ENCODE measurements at regions not wholly inside any gene's neighbourhood (a gene's known extent, or its start where the extent isn't known, plus 50 kb on each side); places are given as distances from the start of the nearest gene placed in this dataset.

DNA sequence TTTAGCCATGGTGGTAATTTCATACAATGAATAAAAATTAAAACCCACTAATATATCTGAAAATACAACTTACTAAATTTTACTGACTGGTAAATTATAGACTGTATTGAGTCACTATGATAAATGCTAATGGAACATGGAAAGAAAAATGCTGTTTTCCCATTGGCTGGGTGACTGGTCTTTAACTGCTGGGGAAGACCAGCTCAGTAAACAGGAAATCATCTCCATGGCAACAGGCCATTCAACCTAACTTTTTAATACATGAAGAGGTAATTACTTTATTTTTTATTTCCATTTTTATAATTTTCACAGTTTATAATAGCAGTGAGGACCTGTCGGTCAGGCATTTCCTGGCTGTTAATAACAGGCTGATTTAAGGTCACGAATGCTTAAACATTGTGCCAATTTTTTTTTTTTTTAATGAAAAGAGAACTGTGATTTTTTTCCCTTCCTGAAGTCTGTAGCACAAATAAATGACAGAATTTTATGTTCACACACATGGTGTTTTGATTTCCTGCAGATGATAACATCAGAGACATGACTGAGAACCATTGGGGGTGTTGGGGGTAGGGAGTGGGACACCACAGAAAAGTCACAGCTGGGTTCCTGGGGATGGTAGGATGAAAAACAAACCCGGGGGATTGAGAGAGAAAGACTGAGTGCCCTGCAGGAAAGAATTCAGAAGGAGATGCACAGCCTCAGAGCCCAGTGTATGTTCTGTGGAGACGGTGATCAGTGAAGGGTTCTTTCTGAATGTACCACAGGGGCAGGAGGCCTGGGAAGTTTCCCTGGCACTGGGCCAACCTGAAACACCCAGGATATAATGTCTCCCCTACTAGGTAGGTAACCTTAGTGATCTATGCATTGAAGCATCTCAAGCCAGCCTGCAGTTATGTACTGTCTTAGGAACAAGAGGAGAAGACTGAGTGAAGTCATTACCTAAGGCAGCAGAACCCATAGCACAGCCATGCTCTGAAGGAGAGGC, 297.1 kb downstream of the COG6 start (continued):
- TF ChIP-seq, protein P1, sequence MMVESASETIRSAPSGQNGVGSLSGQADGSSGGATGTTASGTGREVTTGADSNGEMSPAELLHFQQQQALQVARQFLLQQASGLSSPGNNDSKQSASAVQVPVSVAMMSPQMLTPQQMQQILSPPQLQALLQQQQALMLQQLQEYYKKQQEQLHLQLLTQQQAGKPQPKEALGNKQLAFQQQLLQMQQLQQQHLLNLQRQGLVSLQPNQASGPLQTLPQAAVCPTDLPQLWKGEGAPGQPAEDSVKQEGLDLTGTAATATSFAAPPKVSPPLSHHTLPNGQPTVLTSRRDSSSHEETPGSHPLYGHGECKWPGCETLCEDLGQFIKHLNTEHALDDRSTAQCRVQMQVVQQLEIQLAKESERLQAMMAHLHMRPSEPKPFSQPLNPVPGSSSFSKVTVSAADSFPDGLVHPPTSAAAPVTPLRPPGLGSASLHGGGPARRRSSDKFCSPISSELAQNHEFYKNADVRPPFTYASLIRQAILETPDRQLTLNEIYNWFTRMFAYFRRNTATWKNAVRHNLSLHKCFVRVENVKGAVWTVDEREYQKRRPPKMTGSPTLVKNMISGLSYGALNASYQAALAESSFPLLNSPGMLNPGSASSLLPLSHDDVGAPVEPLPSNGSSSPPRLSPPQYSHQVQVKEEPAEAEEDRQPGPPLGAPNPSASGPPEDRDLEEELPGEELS (CRISPR knock-in tag; IDR thresholded peaks at IDR 0.05), result no peak
- no peak for TF ChIP-seq ZNF121 (CRISPR knock-in tag; IDR thresholded peaks at IDR 0.05)

DNA sequence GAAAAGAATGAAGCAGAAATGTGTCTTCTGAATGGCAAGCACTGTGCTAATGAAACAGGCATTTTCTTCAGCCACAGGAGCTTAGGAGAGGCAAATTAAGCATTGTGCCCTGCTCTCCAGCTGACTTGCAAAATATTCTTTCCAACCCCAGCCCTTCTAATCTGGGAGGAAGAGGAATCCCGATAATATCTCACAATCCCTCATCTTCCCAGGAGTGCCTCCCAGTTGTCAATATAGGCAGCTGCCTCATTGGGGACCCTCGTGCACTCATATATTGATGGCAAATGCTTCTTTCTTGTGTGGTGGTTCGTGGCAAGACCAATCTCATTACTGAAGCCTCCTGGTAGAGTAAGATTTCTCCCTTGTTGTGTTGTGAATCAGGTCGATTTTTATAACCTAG, 299.0 kb downstream of the COG6 start:
- CTCF ChIA-PET, result interaction anchor here (5.7 kb wide), 1 partner anchor 12 kb away, joined by 55 read pairs; no protein-coding TSS in a partner anchor
- H3K4me1 Mint-ChIP-seq, result peaks cover 12% of the 10 kb centered on the region
- no peak overlapping the region for H3K4me3 Mint-ChIP-seq
- H3K27ac Mint-ChIP-seq, result no peak overlapping the region
- TF ChIP-seq MXD4 (CRISPR knock-in tag; IDR thresholded peaks at IDR 0.05; ENCODE audit: borderline replicate concordance) (no peak), GABPB1 (CRISPR knock-in tag; IDR thresholded peaks at IDR 0.05) (no peak), PRRX2 (CRISPR knock-in tag; IDR thresholded peaks at IDR 0.05) (no peak)
- TF ChIP-seq, protein P2, sequence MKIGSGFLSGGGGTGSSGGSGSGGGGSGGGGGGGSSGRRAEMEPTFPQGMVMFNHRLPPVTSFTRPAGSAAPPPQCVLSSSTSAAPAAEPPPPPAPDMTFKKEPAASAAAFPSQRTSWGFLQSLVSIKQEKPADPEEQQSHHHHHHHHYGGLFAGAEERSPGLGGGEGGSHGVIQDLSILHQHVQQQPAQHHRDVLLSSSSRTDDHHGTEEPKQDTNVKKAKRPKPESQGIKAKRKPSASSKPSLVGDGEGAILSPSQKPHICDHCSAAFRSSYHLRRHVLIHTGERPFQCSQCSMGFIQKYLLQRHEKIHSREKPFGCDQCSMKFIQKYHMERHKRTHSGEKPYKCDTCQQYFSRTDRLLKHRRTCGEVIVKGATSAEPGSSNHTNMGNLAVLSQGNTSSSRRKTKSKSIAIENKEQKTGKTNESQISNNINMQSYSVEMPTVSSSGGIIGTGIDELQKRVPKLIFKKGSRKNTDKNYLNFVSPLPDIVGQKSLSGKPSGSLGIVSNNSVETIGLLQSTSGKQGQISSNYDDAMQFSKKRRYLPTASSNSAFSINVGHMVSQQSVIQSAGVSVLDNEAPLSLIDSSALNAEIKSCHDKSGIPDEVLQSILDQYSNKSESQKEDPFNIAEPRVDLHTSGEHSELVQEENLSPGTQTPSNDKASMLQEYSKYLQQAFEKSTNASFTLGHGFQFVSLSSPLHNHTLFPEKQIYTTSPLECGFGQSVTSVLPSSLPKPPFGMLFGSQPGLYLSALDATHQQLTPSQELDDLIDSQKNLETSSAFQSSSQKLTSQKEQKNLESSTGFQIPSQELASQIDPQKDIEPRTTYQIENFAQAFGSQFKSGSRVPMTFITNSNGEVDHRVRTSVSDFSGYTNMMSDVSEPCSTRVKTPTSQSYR (CRISPR knock-in tag; IDR thresholded peaks at IDR 0.05), result no peak
- TF ChIP-seq, protein P3, sequence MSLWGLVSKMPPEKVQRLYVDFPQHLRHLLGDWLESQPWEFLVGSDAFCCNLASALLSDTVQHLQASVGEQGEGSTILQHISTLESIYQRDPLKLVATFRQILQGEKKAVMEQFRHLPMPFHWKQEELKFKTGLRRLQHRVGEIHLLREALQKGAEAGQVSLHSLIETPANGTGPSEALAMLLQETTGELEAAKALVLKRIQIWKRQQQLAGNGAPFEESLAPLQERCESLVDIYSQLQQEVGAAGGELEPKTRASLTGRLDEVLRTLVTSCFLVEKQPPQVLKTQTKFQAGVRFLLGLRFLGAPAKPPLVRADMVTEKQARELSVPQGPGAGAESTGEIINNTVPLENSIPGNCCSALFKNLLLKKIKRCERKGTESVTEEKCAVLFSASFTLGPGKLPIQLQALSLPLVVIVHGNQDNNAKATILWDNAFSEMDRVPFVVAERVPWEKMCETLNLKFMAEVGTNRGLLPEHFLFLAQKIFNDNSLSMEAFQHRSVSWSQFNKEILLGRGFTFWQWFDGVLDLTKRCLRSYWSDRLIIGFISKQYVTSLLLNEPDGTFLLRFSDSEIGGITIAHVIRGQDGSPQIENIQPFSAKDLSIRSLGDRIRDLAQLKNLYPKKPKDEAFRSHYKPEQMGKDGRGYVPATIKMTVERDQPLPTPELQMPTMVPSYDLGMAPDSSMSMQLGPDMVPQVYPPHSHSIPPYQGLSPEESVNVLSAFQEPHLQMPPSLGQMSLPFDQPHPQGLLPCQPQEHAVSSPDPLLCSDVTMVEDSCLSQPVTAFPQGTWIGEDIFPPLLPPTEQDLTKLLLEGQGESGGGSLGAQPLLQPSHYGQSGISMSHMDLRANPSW (CRISPR knock-in tag; conservative IDR thresholded peaks at IDR 0.05; ENCODE audit: low read depth), result no peak
- no peaks in the 10 kb centered on the region; the same call in 1 of the 2 replicates for H3K27me3 Mint-ChIP-seq (ENCODE audit: low read depth)
- DNase-seq (ENCODE audit: low spot score), result no peak
- no peaks in the 10 kb centered on the region for H3K9me3 Mint-ChIP-seq
- POLR2A ChIA-PET, result interaction anchor here (0.7 kb wide), 1 partner anchor 63 kb away, joined by 4 read pairs; no protein-coding TSS in a partner anchor
- no peaks in the 10 kb centered on the region for H3K36me3 Mint-ChIP-seq
- no peak for ATAC-seq

DNA sequence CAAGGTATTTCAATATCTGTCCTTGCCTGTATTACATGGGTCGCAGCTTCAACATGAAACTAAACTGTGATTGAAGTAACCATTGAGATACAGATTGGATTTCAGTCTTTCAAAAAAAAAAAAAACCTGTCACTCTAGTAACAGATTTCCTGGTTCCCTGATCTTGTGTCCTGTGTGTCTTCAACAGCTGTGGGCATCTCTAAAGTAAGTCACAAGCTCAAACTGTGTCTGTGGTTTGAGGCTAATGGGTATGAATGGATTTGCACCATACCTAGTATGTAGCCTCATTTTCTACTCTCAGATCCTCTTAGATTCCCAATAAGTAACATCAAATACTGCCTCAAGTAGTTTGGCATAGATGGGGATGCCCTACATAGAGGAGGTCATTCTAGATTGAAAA, 300.1 kb downstream of the COG6 start:
- Mint-ChIP-seq H3K27me3 (ENCODE audit: low read depth) (no peaks in the 10 kb centered on the region), H3K27ac (no peak overlapping the region), H3K4me3 (no peak overlapping the region), H3K36me3 (no peaks in the 10 kb centered on the region), H3K9me3 (no peaks in the 10 kb centered on the region), H3K4me1 (peaks cover 12% of the 10 kb centered on the region)
- POLR2A ChIA-PET, result interaction anchor here (0.6 kb wide), 1 partner anchor 440 kb away, joined by 3 read pairs; no protein-coding TSS in a partner anchor
- CTCF ChIA-PET, result interaction anchor here (5.7 kb wide), 1 partner anchor 13 kb away, joined by 55 read pairs; no protein-coding TSS in a partner anchor
- no peak for ATAC-seq
- DNase-seq (ENCODE audit: low spot score), result no peak
- no peak for TF ChIP-seq TEAD4 (CRISPR knock-in tag; IDR thresholded peaks at IDR 0.05)
- TF ChIP-seq FOXP1 (CRISPR knock-in tag; IDR thresholded peaks at IDR 0.05; ENCODE audit: borderline replicate concordance), result no peak
- TF ChIP-seq GRHL2 (CRISPR knock-in tag; IDR thresholded peaks at IDR 0.05; ENCODE audit: insufficient replicate concordance, severe bottlenecking), result no peak
- TF ChIP-seq, protein P4, sequence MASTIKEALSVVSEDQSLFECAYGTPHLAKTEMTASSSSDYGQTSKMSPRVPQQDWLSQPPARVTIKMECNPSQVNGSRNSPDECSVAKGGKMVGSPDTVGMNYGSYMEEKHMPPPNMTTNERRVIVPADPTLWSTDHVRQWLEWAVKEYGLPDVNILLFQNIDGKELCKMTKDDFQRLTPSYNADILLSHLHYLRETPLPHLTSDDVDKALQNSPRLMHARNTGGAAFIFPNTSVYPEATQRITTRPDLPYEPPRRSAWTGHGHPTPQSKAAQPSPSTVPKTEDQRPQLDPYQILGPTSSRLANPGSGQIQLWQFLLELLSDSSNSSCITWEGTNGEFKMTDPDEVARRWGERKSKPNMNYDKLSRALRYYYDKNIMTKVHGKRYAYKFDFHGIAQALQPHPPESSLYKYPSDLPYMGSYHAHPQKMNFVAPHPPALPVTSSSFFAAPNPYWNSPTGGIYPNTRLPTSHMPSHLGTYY (CRISPR knock-in tag; IDR thresholded peaks at IDR 0.05), result no peak
- TF ChIP-seq ZNF416 (CRISPR knock-in tag; IDR thresholded peaks at IDR 0.05), result no peak
- TF ChIP-seq, protein P5, sequence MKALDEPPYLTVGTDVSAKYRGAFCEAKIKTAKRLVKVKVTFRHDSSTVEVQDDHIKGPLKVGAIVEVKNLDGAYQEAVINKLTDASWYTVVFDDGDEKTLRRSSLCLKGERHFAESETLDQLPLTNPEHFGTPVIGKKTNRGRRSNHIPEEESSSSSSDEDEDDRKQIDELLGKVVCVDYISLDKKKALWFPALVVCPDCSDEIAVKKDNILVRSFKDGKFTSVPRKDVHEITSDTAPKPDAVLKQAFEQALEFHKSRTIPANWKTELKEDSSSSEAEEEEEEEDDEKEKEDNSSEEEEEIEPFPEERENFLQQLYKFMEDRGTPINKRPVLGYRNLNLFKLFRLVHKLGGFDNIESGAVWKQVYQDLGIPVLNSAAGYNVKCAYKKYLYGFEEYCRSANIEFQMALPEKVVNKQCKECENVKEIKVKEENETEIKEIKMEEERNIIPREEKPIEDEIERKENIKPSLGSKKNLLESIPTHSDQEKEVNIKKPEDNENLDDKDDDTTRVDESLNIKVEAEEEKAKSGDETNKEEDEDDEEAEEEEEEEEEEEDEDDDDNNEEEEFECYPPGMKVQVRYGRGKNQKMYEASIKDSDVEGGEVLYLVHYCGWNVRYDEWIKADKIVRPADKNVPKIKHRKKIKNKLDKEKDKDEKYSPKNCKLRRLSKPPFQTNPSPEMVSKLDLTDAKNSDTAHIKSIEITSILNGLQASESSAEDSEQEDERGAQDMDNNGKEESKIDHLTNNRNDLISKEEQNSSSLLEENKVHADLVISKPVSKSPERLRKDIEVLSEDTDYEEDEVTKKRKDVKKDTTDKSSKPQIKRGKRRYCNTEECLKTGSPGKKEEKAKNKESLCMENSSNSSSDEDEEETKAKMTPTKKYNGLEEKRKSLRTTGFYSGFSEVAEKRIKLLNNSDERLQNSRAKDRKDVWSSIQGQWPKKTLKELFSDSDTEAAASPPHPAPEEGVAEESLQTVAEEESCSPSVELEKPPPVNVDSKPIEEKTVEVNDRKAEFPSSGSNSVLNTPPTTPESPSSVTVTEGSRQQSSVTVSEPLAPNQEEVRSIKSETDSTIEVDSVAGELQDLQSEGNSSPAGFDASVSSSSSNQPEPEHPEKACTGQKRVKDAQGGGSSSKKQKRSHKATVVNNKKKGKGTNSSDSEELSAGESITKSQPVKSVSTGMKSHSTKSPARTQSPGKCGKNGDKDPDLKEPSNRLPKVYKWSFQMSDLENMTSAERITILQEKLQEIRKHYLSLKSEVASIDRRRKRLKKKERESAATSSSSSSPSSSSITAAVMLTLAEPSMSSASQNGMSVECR (CRISPR knock-in tag; IDR thresholded peaks at IDR 0.05; ENCODE audit: borderline replicate concordance), result no peak
- no peak for TF ChIP-seq FOXK1 (CRISPR knock-in tag; IDR thresholded peaks at IDR 0.05)
- no peak for TF ChIP-seq ZNF232 (CRISPR knock-in tag; IDR thresholded peaks at IDR 0.05)
- TF ChIP-seq, protein P1 (CRISPR knock-in tag; IDR thresholded peaks at IDR 0.05), result no peak
- TF ChIP-seq MXD4 (CRISPR knock-in tag; IDR thresholded peaks at IDR 0.05; ENCODE audit: borderline replicate concordance), result no peak
